ENCODE measurements at regions not wholly inside any gene's neighbourhood (a gene's known extent, or its start where the extent isn't known, plus 50 kb on each side); places are given as distances from the start of the nearest gene placed in this dataset.
"Not testable (repeated sequence)": the region's sequence is repeated elsewhere in the genome, so short reads cannot be mapped to it uniquely, and the experiment has no call there.

DNA sequence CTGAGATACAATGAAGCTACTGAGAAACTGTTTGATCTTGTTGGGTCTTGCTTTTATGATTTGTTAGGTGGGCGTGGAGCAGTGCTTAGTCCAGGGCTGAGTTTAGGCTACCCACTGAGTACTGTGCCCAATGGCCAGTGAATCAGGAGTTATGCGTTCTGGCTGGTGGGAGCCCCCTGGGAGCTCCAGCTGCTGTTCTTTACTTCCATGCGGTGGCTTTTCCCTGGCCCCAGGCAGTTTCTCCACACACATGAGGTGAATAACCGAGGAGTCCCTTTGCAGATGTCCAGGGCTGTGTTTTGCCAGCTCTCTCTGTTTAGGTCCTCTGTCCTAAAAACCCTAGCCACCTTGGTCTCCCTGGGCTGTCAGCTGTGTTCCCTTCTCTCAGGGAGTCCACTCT lies 106.5 kb downstream of the KLF13 start:
- DNase-seq, result no peak

DNA sequence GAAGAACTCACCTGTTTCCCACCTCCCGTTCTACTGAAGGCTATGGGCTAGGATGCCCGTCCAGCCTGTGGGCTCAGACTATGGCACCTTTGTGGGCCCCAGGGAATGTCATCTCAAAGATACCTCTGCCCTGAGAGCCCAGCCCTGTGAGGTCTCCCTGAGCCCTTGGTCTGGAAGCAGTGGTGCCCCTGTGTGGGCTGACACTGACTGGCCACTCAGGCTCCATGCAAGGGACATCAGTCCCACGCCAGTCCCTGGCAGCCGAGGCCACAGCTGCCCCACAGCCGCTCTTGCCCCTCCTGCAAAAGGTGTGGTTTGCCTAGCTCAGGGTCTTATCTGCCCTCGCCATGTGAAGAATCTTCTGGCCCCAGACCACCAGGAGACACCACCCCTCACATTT lies 106.9 kb downstream of the KLF13 start:
- DNase-seq, result no peak

DNA sequence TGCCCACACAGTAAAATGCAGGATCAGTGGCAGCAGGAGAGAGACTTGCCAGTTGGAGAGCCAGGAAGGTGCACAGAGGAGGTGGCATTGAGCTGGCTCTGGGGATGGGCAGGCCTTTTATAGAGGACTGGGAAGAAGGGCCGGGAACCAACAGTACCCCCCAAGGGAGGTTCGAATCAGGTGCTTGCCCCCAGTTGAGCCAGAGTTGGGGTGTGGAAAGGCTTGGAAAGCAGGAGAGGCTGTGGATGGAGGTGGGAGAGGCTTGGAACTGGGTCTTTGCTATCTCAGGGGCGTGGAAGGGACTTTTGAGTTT lies 107.6 kb downstream of the KLF13 start:
- no peak for DNase-seq

DNA sequence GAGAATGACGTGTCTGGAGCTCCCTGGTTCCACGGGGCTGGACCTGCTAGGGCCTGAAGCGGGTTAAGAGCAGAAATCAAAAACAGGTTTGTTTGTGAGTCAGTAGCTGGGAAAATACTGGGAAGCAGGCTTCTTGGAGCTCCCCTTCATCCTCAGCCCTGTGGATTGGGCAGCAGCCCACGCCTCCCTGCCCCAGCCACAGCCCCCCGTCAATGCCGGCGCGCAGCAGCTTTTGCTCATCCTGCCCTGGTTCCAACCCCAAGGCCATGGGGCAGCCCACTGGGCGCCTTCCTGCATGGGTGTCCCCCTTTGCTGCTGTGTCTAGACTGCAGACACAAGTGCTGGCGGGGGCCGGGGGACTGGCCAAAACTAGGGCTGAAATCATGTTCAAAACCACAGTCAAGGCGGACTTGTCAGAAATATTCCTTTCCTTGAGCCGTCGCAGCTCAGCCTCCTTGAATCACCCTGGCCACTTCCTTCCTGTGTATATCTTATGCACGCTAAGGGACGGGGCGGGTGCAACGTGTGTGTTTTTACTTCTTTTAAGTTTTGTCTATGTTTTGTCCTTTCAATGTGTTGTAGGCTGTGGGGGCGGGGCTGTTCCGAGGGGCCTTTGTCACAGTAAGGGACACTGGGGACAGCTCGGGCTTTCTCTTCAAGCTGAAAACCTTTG lies 108.1 kb downstream of the KLF13 start:
- DNase-seq, result no peak

DNA sequence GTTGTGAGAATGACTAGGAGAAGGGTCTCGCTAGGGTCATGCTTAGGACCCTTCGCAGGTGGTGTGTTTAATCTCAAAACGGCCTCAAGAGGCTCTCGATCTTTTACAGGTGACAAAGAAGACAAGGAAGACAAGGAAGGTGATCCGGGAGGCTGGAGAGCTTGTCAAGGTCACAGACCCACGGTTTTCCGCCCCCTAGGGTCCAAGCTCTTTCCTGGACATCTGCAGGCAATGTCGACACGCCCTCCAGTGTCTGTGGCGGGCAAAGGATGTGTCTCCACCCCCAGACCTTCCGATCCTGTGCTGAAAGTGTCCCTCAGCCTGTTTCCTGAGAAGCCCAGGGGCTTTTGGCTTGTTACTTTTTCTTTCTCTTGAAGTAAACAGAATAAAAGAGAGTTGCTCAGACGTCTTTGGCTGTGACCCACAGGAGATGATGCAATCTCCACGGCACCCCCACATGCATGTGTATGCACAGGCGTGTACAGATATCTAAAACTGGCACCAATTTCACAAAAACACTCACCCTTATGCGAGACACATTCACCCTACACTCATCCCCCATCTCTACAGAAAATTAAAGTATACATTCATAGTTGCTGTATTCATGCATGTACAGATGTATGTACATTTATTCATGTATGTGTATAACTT lies 108.8 kb downstream of the KLF13 start:
- peak; percentile 14 for DNase-seq

DNA sequence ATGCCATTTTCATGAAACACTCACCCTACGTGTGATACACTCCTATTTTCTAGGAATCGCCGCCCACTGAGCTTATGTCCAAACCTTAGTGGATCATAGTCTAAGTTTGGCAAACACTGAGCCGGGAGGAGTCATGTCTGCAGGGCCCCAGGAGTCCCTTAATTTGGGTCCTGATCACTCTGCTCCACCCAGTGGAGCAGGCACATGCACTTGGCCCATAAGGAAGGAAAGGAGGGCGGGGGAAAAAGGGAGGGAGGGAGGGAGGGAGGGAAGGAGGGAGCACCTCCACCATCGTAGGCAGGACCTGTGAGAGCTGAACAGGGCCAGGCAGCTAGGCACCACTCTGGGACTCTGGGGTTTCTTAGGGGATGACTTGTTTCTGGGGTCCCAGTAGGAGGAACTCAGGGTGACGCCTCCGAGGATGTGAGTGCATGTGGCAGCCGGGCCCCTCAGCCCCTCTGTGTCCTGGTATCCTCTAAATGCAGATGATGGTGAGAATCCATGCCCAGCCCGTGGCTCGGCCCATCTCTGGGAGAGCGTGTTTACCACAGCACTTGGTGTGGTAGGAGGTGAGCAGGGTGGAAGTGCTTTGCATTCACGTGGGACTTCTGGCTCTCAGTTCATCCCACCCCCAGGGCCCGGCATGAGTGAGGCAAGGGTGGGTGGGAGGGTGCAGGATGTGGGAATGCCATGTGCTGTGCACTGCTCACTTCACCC lies 109.4 kb downstream of the KLF13 start:
- DNase-seq, result no peak

DNA sequence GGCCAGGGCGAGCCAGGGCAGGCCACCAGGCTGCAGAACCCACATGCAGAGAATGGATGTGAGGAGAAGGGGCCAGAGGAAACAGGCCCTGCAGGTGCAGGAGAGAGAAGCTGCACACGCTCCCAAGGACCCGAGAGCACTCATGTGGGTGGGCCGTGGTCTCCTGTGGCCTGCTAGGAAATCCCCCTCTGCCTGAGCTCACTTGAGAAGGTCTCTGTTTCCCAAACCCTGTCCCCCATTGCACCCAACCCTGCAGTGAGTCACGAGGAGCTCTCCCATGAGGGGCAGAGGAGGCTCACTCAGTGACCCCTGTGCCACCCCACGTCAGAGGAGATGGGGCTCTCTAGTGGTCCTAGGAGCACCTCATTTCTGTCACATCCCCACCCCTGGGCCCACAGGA lies 111.1 kb downstream of the KLF13 start:
- no peak for DNase-seq

DNA sequence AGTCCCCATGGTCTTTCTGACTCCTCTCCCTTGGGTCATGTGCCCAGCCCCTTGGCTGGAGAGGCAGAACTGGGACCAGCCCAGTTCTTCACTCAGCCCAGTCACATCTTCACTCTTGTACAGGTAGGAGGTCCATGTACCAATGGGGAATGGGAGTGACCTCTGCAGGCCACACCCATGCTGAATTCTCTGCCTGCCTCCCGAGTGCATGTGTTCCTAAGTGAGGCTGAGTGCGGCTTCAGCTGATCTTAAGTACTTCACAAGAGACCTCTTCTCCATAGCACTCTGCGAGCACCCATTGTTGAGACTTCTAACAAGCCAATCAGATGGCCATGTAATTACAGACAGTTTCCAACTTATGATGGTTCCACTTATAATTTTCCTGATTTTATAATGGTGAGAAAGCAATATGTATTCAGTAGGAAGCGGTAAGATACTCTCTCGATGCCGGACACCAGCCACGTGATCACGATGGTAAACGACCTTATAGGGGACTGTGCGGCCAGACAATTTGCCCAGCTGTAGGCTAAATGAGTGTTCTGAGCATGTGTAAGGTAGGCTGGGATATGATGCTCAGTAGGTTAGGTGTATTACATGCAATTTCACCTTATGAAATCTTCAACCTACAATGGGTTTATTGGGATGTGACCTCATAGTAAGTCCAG lies 112.1 kb downstream of the KLF13 start:
- DNase-seq, result no peak

DNA sequence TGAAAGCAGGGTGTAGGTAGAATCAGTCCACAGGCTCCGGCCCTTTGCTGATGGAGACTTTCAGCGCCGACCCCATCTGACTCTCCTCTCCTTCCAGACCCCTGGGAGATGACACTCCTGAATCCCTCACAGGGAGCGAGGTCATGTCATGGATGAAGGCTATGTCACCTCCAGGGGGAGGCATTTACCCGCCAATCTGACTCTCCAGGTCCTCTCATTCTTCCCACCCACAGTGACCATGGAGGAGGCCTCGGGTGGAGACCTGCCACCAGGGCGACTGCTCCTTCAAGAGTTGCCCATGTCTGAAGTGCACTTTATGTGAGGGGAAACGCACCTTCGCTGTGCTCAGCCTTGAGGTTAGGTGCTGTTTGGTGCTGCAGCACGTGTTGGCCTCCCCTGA lies 112.7 kb downstream of the KLF13 start:
- no peak for DNase-seq

DNA sequence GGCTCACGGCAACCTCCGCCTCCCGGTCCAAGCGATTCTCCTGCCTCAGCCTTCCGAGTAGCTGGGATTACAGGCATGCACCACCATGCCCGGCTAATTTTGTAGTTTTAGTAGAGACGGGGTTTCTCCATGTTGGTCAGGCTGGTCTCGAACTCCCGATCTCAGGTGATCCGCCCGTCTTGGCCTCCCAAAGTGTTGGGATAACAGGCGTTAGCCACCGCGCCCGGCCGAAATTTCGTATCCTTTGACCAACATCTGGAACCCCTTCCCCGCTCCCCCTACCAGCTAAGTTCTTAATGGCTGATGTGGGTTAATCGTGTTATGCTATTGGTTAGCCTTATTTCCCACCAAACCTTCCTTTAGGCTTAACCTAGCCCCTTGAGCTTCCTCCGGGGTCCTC lies 113.6 kb downstream of the KLF13 start:
- not testable (repeated sequence) for DNase-seq

DNA sequence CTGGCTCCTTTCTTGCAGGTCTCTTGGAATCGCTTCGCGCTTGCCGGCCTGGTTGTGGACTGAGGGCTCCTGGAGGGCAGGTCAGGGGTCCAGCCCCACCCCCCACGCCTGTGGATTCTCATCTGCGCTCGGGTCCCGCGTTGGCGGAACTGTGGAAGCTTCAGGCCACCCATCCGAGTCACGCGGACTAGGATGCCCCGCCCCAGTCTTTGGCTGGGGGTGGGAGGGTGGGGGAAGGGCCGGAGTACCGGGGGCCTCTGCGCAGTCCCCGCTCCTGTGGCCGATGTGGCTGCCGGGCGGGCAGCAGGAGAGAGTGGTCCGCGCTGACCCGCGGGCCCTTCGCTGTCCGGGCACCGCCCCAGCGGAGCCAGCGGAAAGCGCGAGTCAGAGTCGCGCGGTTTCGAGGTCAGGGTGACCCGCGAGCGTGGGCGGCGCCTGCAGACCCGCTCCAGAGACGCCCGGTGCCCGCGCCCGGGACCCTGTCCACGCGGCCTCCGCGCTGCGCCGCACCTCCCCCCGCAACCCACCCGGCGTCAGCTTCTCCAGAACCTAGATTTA lies 114.2 kb downstream of the KLF13 start:
- DNase-seq, result no peak

DNA sequence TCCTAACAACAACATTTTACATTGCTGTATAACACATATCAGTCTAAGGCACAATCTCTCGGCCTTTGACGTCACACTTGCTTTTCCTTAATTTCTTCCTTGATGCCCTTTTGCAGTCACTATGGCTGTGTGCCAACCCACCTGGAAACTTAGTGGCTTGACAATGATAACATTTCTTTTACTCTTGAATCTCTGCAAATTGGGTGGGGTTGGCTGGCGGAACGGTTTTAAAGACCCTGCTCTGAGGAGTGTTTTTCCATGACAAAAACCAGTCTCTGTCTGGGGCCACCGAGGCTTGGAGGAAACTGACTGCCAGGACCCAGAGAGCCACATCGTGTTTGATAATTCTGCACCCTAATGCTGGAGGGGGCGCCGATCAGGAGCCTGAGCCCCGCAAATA lies 115.6 kb downstream of the KLF13 start:
- no peak for DNase-seq

DNA sequence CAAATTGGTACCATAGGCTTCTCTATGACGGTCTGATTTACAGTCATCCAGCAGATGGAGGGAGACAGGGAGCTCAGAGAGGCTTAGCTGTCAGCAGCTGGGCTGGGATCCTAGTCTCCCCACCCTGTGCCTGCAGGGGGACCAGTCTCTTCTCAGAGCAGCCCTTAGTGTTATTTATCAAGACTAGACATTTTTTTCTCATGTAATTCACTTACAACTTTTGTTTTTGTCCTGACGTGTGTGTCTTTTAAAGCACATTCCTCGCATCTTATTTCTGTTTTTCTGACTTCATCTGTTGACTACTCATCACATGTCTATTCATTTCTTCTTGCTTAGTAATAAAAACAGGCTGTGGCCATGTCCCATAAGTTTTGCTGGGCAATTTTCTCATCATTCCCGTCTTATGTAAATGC lies 116.1 kb downstream of the KLF13 start:
- DNase-seq, result no peak

DNA sequence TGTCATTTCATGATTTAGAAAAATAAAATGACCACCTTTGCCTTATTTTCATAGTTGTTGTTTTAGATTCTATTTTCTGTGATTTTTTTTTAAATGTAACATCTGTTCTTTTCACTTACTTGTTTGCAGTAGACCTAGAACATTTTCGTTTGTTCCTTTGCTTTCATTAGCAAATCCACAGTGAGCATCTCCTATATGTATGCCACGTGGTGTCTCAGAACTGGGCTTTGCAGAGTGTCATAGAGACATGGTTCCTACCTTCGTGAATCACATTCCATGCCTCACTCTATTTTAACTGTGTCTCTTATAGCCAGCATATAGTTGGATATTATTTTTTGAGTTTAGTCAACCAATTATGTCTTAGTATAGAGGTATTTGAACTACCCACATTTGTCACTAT lies 118.2 kb downstream of the KLF13 start:
- no peak for DNase-seq

DNA sequence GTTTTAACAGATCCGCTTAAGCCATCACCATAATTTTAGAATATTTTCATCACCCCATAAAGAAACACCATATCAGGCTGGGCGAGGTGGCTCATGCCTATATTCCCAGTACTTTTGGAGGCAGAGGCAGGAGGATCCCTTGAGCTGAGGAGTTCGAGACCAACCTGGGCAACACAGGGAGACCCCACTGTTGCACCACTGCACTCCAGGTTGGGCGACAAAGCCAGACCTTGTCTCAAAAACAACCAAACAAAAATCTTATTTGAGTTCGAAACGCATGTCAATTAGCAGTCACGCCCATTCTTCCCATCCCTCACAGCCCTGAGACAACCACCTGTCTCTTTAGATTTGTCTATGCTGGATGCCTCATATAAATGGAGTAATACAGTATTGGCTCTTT lies 119.9 kb downstream of the KLF13 start:
- no peak for DNase-seq

DNA sequence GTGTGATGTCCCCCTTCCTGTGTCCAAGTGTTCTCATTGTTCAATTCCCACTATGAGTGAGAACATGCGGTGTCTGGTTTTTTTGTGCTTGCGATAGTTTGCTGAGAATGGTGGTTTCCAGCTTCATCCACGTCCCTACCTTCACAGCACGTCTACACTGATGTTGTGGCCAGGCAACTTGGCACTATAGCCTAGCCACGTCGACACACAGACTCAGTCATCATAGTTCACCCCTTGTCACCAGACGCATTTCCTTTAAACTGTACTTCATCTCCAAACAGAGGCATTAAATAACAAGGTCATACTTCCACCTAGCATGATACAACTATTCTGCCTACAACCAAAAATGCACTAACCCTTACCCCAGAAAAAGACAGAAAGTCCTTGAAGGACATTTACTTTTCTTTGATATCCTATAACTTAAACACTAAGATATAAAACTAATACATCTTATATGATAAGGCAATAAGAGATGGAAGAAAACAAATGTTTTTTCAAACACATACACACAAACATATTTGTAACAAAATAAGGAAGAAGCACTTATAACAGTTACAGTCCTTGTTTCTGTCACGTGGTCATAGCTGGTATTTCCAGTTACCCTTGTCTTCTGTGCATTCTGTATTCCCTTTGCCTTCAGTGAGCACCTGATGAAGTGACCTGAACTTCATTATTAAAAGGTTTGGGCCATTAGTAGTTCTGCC lies 121.4 kb downstream of the KLF13 start:
- no peak for DNase-seq

DNA sequence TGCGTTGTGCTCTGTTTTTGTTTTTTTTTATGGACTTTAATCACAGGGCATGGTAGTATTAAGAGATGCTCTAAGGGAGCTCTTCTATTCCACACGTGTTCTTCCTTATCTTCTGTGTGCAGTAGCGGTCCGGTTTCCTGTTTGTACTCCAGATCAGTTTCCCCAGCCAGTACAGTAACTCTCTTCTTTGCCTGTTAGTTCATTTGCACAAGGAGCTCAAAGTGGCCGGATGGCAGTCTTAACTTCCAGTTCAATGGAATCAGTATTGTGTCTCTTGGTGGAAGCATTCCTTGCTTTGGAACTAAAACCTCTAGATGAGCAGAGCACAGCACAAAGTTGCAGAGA lies 122.0 kb downstream of the KLF13 start:
- DNase-seq, result no peak

DNA sequence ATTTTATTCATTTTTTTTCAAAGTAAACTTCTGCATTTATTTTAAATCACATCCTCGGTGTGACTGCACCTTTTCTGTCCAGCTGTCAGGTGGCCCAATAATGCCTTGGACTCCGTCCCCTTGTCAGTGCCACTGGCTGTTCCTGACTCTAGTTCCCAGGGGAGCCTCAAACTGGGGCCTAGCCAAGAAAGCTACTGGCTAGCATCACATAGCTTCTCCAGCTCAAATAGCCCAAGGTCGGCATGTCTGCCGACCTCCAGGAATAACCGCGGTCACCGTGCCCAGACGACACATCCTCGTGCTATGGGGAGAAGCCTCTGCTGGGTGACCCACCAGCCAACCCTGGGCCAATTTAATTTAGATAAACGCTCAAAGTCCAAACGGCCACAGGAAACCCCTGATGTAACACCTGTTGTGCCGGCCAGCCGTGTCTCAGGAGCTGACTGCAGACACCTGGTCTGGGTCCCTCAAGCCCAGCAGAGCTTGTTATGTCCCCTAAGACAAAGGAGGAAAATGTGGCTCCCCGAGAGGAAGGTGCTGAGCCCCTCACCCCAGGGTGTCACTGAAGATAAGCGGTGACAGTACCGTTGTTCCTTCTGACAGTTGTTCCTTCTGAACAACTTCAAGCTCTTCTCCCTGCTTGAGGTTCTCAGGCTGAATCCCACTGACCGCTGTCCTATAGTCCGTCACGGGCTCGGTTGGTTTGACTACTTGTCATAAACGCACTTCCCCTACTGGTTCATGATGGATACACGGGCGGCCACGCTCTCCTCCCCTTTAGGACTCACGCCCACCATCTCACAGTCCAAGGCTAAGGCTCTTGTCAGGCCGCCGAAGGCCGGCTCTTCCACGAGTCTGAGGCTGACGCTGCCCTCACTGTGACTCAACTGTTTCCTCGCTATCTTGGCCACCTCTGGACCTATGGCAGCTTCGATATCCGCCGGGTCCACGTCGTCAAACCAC lies 126.2 kb downstream of the KLF13 start:
- DNase-seq, result no peak

DNA sequence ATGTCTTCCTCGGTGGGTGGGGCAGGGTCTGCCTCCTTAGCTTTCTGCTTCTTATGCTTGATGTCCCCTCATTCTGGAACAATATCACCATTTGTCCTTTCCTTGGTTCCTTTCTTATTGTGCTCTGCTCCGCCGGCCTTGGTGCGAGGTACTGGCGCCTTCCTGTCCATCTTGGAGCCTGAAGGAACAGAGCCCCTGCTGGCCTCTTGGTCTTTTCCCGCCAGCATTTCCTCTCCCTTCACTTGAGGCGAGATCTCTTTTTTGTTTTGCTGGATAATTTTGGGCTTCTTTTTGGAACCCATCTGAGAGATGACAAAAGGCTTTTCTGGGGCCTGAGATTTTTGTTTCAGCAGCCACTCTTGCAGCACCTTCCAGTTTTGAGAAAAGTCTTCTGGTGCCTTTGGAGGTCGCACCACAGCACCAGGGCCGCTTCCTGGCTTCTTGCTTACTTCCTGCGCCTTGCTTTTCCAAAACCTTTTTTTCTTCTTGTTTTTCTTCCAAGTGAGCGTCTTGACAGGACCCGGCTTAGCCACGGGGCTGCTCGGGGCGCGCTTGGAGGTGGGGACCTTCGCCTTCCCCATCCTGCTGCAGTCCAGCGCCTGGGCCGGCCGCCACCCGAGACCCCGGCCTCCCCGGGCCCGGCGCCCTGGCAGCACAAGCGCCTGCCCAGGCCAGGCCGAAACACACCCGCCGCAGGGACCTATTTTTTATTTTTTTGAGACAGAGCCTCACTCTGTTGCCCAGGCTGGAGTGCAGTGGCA lies 127.1 kb downstream of the KLF13 start:
- no peak for DNase-seq

DNA sequence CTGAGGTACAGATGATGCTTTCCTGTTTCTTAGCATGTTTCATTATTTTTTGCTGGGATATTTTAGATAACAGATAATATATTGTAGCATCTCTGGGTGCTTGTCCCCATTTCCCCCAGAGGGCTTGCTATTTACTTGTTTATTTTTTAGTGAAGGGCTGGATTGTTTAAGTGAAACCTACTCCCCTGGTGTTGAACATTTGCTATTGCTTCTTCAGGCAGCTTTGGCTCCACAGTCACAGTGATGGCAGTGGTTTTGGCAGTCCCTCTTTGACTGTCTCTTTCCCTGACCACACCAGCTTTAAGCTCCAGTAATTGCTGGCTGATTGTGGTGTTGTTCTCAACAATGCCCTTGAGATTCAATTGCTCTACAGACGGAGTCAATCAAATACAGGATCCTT lies 128.9 kb downstream of the KLF13 start:
- DNase-seq, result peak; percentile 12

All from NCI-H2029 (cell line).